ENCODE measurements at regions not wholly inside any gene's neighbourhood (a gene's known extent, or its start where the extent isn't known, plus 50 kb on each side); places are given as distances from the start of the nearest gene placed in this dataset.

DNA sequence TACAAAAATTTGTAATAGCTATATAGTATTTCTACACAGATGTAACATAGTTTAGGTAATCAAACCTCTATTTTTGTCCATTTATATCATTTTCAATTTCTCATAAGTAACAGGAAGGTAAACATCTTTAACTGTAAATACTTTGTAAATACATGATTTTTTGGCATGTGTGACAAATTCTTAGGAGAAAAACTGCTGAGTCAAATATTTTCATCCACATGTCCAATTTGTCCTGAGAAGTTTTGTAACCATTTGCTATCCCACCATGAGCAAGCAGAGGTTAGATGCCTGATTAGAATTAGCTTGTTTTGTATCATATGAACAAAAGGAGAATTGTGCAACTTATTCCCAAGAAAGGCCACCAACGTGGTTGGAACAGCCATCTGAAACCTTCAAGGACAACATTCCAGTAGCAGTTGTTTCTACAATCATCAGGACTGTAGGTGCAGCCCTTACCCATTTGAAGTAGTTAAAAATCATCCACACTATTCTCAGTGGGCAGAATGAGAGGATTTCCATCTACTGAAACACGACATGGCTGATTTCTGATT lies 139.6 kb upstream of the MPPED2 start:
- no peak overlapping the region for H3K4me3 ChIP-seq (ENCODE audit: low read depth, low read length)
- DNase-seq (ENCODE audit: low read depth), result no peak
- TF ChIP-seq, protein P1, sequence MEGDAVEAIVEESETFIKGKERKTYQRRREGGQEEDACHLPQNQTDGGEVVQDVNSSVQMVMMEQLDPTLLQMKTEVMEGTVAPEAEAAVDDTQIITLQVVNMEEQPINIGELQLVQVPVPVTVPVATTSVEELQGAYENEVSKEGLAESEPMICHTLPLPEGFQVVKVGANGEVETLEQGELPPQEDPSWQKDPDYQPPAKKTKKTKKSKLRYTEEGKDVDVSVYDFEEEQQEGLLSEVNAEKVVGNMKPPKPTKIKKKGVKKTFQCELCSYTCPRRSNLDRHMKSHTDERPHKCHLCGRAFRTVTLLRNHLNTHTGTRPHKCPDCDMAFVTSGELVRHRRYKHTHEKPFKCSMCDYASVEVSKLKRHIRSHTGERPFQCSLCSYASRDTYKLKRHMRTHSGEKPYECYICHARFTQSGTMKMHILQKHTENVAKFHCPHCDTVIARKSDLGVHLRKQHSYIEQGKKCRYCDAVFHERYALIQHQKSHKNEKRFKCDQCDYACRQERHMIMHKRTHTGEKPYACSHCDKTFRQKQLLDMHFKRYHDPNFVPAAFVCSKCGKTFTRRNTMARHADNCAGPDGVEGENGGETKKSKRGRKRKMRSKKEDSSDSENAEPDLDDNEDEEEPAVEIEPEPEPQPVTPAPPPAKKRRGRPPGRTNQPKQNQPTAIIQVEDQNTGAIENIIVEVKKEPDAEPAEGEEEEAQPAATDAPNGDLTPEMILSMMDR (IDR thresholded peaks at IDR 0.05; ENCODE audit: insufficient read depth, low read depth, low read length), result no peak

DNA sequence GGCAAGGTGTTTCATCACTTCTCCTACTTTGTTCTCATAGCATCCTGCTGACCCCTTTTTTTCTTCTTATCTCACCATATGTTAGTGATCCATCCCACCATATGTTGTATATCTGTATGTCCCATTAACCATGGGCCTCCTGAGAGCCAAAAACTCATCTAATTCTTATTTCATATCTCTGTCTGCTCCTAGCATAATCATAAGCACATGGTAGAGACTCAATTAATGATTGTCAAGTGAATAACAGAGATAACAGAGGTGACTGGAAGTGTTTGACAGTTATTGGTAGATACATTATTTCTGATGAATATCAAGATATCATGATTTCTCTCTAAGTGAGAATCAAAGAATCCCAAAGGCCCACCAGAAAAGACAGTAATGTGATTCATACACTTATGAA lies 138.1 kb upstream of the MPPED2 start:
- no peak for DNase-seq (ENCODE audit: low read depth)
- no peak overlapping the region for H3K4me3 ChIP-seq (ENCODE audit: low read depth, low read length)
- TF ChIP-seq, protein P1 (IDR thresholded peaks at IDR 0.05; ENCODE audit: insufficient read depth, low read depth, low read length), result no peak

DNA sequence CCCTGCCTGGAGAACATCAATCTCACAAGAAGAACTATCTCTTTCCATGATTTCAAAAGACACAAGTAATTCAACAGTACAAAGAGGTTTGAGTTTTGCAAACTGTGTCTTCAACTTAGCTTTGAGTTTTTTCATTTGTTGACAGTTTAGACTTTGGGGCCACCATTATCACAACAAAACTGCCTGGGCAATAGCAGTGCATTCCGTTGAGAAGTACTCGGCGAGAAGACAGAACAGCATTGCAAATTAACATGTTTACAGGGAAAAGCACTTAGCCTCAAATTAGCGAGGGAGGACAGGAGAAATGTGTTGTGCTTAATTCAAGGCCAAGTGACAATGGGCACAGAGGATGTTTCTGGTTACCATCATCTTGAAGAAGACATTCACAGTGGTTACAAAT lies 133.2 kb upstream of the MPPED2 start:
- TF ChIP-seq, protein P1 (IDR thresholded peaks at IDR 0.05; ENCODE audit: insufficient read depth, low read depth, low read length), result no peak
- H3K4me3 ChIP-seq (ENCODE audit: low read depth, low read length), result no peak overlapping the region
- no peak for DNase-seq (ENCODE audit: low read depth)

DNA sequence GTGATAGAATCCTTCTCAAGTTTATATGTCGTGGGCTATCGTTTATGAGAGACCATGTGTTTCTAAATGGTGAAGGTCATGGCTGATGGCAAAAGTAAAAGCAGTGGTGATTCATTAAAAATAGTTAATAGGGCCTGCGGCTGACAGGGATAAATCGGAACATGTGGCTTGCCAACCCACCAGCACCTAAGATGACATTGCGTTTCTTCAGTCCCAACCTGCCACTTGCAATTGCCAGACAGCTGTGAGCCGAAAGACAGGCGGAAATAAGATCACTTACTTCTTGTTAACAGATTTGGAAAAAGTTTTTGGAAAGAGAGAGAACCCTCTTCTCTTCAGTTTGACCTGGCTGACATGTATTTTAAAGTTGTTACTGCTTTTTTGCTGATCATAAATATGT lies 131.5 kb upstream of the MPPED2 start:
- H3K4me3 ChIP-seq (ENCODE audit: low read depth, low read length), result no peak overlapping the region
- TF ChIP-seq, protein P1 (IDR thresholded peaks at IDR 0.05; ENCODE audit: insufficient read depth, low read depth, low read length), result no peak
- DNase-seq (ENCODE audit: low read depth), result no peak

DNA sequence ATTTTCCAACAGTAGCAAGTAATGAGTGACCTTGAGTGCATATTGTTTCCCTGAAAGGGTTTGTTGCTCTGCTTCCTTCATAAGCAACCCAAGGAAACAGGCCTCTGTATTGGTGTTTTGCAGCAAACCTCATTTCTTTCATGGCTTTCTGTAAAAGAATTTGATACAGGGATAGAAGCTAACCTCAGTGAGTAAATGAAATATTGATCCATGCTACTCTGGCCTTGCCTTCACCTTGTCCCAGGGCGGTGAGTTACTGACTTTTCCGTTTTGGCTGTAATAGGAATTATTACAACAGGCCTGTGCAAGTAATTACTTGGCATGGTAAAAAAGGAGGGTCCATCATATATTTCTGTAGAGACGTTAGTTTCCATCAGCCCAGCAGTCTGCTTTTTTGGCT lies 130.9 kb upstream of the MPPED2 start:
- no peak overlapping the region for H3K4me3 ChIP-seq (ENCODE audit: low read depth, low read length)
- TF ChIP-seq, protein P1 (IDR thresholded peaks at IDR 0.05; ENCODE audit: insufficient read depth, low read depth, low read length), result no peak
- no peak for DNase-seq (ENCODE audit: low read depth)

DNA sequence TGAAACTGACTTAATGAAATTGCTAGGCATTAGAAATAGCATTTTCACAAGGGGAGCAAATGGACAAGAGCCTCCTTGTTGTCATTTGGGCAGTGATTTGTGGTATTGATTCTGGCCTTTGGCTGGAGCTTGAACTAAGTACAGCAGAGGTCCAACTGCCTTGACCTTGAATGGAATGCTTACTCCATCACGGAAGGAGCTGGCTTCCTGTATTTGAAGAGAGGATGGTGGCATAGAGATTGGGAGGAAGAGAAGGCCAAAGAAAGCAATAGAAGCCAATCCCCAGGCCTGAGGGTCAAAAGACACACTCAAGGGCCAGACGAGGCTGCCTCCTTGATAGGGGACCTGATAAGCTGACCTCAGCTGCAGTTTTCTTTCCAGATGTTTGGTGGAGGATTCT lies 126.6 kb upstream of the MPPED2 start:
- TF ChIP-seq, protein P1 (IDR thresholded peaks at IDR 0.05; ENCODE audit: insufficient read depth, low read depth, low read length), result no peak
- no peak for DNase-seq (ENCODE audit: low read depth)
- H3K4me3 ChIP-seq (ENCODE audit: low read depth, low read length), result no peak overlapping the region

DNA sequence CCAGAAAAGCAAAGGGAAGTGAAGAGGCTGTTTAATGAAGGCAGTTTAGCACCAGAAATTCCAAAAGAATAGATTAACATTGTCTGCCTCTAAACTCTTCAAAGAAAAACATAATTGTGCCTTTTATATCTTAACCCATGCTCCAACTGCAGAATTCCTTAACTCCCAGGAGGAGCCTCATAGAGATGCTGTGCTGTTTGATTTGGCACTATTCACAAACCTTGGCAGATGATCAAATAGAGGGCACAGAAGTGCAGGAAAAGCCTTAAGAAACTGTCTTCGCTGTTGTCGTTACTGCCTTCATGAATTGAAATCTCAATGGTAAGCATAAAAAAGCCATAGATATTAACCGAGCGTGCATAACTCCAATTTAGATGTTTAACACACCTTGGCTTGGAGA lies 124.1 kb upstream of the MPPED2 start:
- no peak for DNase-seq (ENCODE audit: low read depth)
- TF ChIP-seq, protein P1 (IDR thresholded peaks at IDR 0.05; ENCODE audit: insufficient read depth, low read depth, low read length), result no peak

More for the DNA sequence above, 124.1 kb upstream of the MPPED2 start:
- no peak overlapping the region for H3K4me3 ChIP-seq (ENCODE audit: low read depth, low read length)

Measured in fibroblast of villous mesenchyme (primary cell).